HCT116 (cell line): ENCODE measurements at regions not wholly inside any gene's neighbourhood (a gene's known extent, or its start where the extent isn't known, plus 50 kb on each side); places are given as distances from the start of the nearest gene placed in this dataset.

Experiments used
- ATAC-seq: fragments of 200-7000 bp; cut with Tn5 transposase; 2 replicates; pipeline ENCODE4 v1.9.1; 2020; ENCODE audit warnings: mild to moderate bottlenecking, moderate library complexity
- BruUV-seq: library from RNA; stranded (reverse); fragments of 400-500 nt; replicated peaks from 2 replicates; lab custom pipeline; 2021; lab: Mats Ljungman, UMichigan
- CTCF ChIA-PET: fragments of 300-600 bp; sonication (Branson Sonifier 250); formaldehyde crosslinking; loops from one replicate; lab custom pipeline; 2021; ENCODE audit warnings: antibody characterized with exemption; lab: Charles Lee
- POLR2A ChIA-PET: fragments of 300-600, 350-600 bp; sonication (Branson Sonifier 250); formaldehyde crosslinking; loops from one replicate; lab custom pipeline; 2021; ENCODE audit warnings: antibody characterized with exemption; lab: Charles Lee
- RAD21 ChIA-PET, 2 experiments: fragments of 300-600 bp; sonication (Branson Sonifier 250); formaldehyde crosslinking; loops; one replicate each; lab custom pipeline; 2023; ENCODE audit warnings: low total read pairs in 2 of 2; ENCODE audit not compliant: uncharacterized antibody in 2 of 2, unreplicated experiment in 2 of 2, low non-redundant PET in 1 of 2; lab: Charles Lee
- DNase-seq: peaks from one replicate; pipeline ENCODE4 v3.0.0-alpha.2; 2010; ENCODE audit warnings: low read depth, low spot score
- H2AFZ ChIP-seq: fragments of 200-600 bp; shearing (Covaris generic), sonication (generic); 2 replicates; pipeline ENCODE4 v1.6.1; 2017; ENCODE audit warnings: low read depth, mixed run types, mixed read lengths, antibody characterized with exemption, low read length; ENCODE audit not compliant: poor library complexity, severe bottlenecking
- H3K27ac ChIP-seq: 2 replicates; pipeline ENCODE4 v1.5.1; 2012; ENCODE audit warnings: low read depth, low read length
- H3K27me3 ChIP-seq: fragments of 200-600 bp; sonication (generic); 2 replicates; pipeline ENCODE4 v1.6.1; 2016; ENCODE audit warnings: mixed run types, low read length, mixed read lengths; ENCODE audit not compliant: insufficient read depth
- H3K36me3 ChIP-seq, 2 experiments: fragments of 200-500 bp in 1 of 2; fragments of 200-600 bp in 1 of 2; sonication (Bioruptor generic) in 1 of 2; sonication (generic) in 1 of 2; 2 replicates each; pipeline versions ENCODE4 v1.5.1 to v1.6.1; 2014 to 2016; ENCODE audit warnings: low read length in 2 of 2, inconsistent platforms in 1 of 2, mixed read lengths in 1 of 2, mixed run types in 1 of 2; ENCODE audit not compliant: insufficient read depth in 2 of 2, control insufficient read depth in 1 of 2
- H3K4me1 ChIP-seq, 2 experiments: fragments of 200-600 bp in 1 of 2; sonication (generic) in 1 of 2; 2 replicates each; pipeline versions ENCODE4 v1.5.1 to v1.6.1; 2012 to 2017; ENCODE audit warnings: low read length in 2 of 2, inconsistent platforms in 1 of 2, mild to moderate bottlenecking in 1 of 2, mixed read lengths in 1 of 2, mixed run types in 1 of 2, moderate library complexity in 1 of 2; ENCODE audit not compliant: insufficient read depth in 2 of 2, control insufficient read depth in 1 of 2
- H3K4me2 ChIP-seq: fragments of 200-600 bp; sonication (generic); 2 replicates; pipeline ENCODE4 v1.6.1; 2017; ENCODE audit warnings: mixed run types, low read length, mixed read lengths
- H3K4me3 ChIP-seq, 2 experiments: fragments of 200-600 bp in 1 of 2; sonication (generic) in 1 of 2; replicated peaks in 1 of 2; 2 replicates each; pipeline ENCODE4 v1.5.1; 2011 to 2016; ENCODE audit warnings: low read length in 2 of 2, control low read depth in 1 of 2, low read depth in 1 of 2, mild to moderate bottlenecking in 1 of 2, mixed read lengths in 1 of 2, mixed run types in 1 of 2
- H3K79me2 ChIP-seq: fragments of 200-600 bp; sonication (generic); 2 replicates; pipeline ENCODE4 v1.6.1; 2017; ENCODE audit warnings: mild to moderate bottlenecking, mixed run types, low read length, moderate library complexity, mixed read lengths; ENCODE audit not compliant: insufficient read depth
- H3K9ac ChIP-seq: fragments of 200-600 bp; sonication (generic); 2 replicates; pipeline ENCODE4 v1.6.1; 2016; ENCODE audit warnings: low read length, mixed read lengths
- H3K9me2 ChIP-seq: fragments of 200-600 bp; sonication (generic), shearing (Covaris generic); 2 replicates; pipeline ENCODE4 v1.6.1; 2017; ENCODE audit warnings: mixed run types, mild to moderate bottlenecking, moderate library complexity; ENCODE audit not compliant: insufficient read depth
- H3K9me3 ChIP-seq, 2 experiments: fragments of 200-500 bp in 1 of 2; fragments of 200-600 bp in 1 of 2; sonication (Bioruptor generic) in 1 of 2; sonication (generic) in 1 of 2; 2 replicates each; pipeline ENCODE4 v1.6.1; 2014 to 2017; ENCODE audit warnings: low read length in 2 of 2, mixed read lengths in 2 of 2, inconsistent platforms in 1 of 2, low read depth in 1 of 2, mild to moderate bottlenecking in 1 of 2, mixed run types in 1 of 2, moderate library complexity in 1 of 2; ENCODE audit not compliant: control insufficient read depth in 1 of 2, insufficient read depth in 1 of 2
- H4K20me1 ChIP-seq: fragments of 200-600 bp; sonication (generic), shearing (Covaris generic); 2 replicates; pipeline ENCODE4 v1.6.1; 2017; ENCODE audit warnings: mixed run types, mild to moderate bottlenecking, moderate library complexity; ENCODE audit not compliant: insufficient read depth
- CEBPB ChIP-seq: IDR thresholded peaks from 2 replicates; pipeline ENCODE4 v1.6.1; 2012; ENCODE audit warnings: low read depth
- EZH2 ChIP-seq: fragments of 200-600 bp; sonication (generic); IDR thresholded peaks from 2 replicates; pipeline ENCODE4 v1.6.1; 2017; ENCODE audit warnings: antibody characterized with exemption, mixed run types
- EZH2phosphoT487 ChIP-seq: fragments of 200-600 bp; IDR thresholded peaks from 2 replicates; pipeline ENCODE4 v1.6.1; 2018; ENCODE audit warnings: antibody characterized with exemption, borderline replicate concordance
- FOSL1 ChIP-seq: IDR thresholded peaks from 2 replicates; pipeline ENCODE4 v1.6.1; 2012; ENCODE audit warnings: low read depth
- JUND ChIP-seq: IDR thresholded peaks from 2 replicates; pipeline ENCODE4 v1.6.1; 2012
- POLR2A ChIP-seq: IDR thresholded peaks from 2 replicates; pipeline ENCODE4 v1.7.0; 2011; ENCODE audit warnings: borderline replicate concordance; ENCODE audit not compliant: insufficient read depth, insufficient read length; ENCODE audit errors: extremely low read depth
- POLR2AphosphoS5 ChIP-seq: IDR thresholded peaks from 2 replicates; pipeline ENCODE4 v1.6.1; 2011; ENCODE audit warnings: mild to moderate bottlenecking, low read depth, low read length, moderate library complexity
- RAD21 ChIP-seq: IDR thresholded peaks from 2 replicates; pipeline ENCODE4 v1.6.1; 2012; ENCODE audit warnings: low read depth, mild to moderate bottlenecking
- SIN3A ChIP-seq: IDR thresholded peaks from 2 replicates; pipeline ENCODE4 v1.6.1; 2012; ENCODE audit warnings: low read depth
- YY1 ChIP-seq: IDR thresholded peaks from 2 replicates; pipeline ENCODE4 v1.6.1; 2011; ENCODE audit warnings: low read length, low read depth, moderate library complexity, mild to moderate bottlenecking; ENCODE audit not compliant: insufficient replicate concordance; ENCODE audit errors: extremely low read depth
- ZFX ChIP-seq: fragments of 450-650 bp; IDR thresholded peaks from 2 replicates; pipeline ENCODE4 v1.6.1; 2017
- ZNF274 ChIP-seq: fragments of 200-500 bp; sonication (Bioruptor generic); IDR thresholded peaks from 2 replicates; pipeline ENCODE4 v1.6.1; 2014; ENCODE audit warnings: mild to moderate bottlenecking, low read depth, low read length, inconsistent platforms
- intact Hi-C: fragments of 100-400 bp; cut with micrococcal nuclease; formaldehyde crosslinking; loops from 2 replicates; pipeline ENCODE4 v1.10.0; 2022
- TF ChIP-seq, protein P1 (sequence below), 3 experiments: fragments of 200-600 bp in 1 of 3; sonication (generic) in 1 of 3; IDR thresholded peaks in 2 of 3; conservative IDR thresholded peaks in 1 of 3; 2 replicates each; pipeline ENCODE4 v1.5.1; 2012 to 2017; ENCODE audit warnings: low read depth in 2 of 3, low read length in 2 of 3, antibody characterized with exemption in 1 of 3, borderline replicate concordance in 1 of 3, control low read depth in 1 of 3, mild to moderate bottlenecking in 1 of 3, mixed read lengths in 1 of 3, mixed run types in 1 of 3, moderate library complexity in 1 of 3; ENCODE audit not compliant: insufficient read depth in 1 of 3
- TF ChIP-seq, protein P2 (sequence below): IDR thresholded peaks from 2 replicates; pipeline ENCODE4 v1.6.1; 2011; ENCODE audit warnings: mild to moderate bottlenecking, low read length, moderate library complexity; ENCODE audit not compliant: insufficient replicate concordance; ENCODE audit errors: extremely low read depth
- TF ChIP-seq, protein P3 (sequence below): IDR thresholded peaks from 2 replicates; pipeline ENCODE4 v1.6.1; 2012
- TF ChIP-seq, protein P4 (sequence below): IDR thresholded peaks from 2 replicates; pipeline ENCODE4 v1.6.1; 2012

DNA sequence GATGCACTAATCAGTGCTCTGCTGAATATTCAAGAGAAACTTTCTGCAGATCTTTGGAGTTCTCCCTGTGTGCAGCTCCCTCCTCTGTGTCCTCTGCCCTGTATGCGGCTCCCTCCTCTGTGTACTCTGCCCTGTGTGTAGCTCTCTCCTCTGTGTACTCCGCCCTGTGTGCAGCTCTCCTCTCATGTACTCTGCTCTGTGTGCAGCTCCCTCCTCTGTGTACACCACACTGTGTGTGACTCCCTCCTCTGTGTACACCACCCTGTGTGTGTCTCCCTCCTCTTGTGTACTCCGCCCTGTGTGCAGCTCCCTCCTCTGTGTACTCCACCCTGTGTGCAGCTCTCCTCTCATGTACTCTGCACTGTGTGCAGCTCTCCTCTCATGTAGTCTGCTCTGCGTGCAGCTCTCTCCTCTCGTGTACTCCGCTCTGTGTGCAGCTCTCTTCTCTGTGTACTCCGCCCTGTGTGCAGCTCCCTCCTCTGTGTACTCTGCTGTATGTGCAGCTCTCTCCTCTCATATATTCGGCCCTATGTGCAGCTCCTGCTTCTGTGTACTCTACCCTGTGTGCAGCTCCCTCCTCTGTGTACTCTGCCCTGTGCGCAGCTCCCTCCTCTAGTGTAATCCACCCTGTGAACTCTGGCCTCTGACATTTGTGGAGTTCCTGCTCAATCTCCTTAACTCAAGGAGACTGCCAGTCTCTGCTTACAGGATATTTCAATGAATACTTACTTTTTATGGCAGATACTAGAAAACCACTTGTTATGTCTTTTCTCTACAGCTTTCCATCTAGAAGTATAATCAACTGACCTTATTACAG, 280.4 kb downstream of the GLRX3 start:
- POLR2A ChIA-PET: no interaction called here
- intact Hi-C loops: no loop called here
- Histone ChIP-seq H3K9me3 (no peaks in the 10 kb centered on the region), H3K9ac (no peak overlapping the region), H3K27me3 (no peaks in the 10 kb centered on the region), H3K79me2 (no peaks in the 10 kb centered on the region), H3K36me3 (no peaks in the 10 kb centered on the region), H3K9me2 (no peaks in the 10 kb centered on the region), H2AFZ (no peak overlapping the region), H3K4me2 (no peak overlapping the region), H3K27ac (no peak overlapping the region), H3K4me3 (no peak overlapping the region), H4K20me1 (no peaks in the 10 kb centered on the region), H3K4me1 (no peaks in the 10 kb centered on the region)
- no peak for ATAC-seq
- no TSS peak for BruUV-seq
- no peak for DNase-seq
- TF ChIP-seq ZFX (no peak), CEBPB (no peak), YY1 (no peak), SIN3A (no peak), POLR2A (no peak), ZNF274 (no peak), FOSL1 (no peak), JUND (no peak), POLR2AphosphoS5 (no peak), RAD21 (no peak), EZH2 (no peak), EZH2phosphoT487 (no peak)
- TF ChIP-seq, protein P1, sequence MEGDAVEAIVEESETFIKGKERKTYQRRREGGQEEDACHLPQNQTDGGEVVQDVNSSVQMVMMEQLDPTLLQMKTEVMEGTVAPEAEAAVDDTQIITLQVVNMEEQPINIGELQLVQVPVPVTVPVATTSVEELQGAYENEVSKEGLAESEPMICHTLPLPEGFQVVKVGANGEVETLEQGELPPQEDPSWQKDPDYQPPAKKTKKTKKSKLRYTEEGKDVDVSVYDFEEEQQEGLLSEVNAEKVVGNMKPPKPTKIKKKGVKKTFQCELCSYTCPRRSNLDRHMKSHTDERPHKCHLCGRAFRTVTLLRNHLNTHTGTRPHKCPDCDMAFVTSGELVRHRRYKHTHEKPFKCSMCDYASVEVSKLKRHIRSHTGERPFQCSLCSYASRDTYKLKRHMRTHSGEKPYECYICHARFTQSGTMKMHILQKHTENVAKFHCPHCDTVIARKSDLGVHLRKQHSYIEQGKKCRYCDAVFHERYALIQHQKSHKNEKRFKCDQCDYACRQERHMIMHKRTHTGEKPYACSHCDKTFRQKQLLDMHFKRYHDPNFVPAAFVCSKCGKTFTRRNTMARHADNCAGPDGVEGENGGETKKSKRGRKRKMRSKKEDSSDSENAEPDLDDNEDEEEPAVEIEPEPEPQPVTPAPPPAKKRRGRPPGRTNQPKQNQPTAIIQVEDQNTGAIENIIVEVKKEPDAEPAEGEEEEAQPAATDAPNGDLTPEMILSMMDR (IDR thresholded peaks at IDR 0.05 in 2 of 3, conservative IDR thresholded peaks at IDR 0.05 in 1 of 3; ENCODE audit: borderline replicate concordance in 1 of 3, insufficient read depth in 1 of 3, low read depth in 2 of 3, low read length in 2 of 3): no peak
- TF ChIP-seq, protein P2, sequence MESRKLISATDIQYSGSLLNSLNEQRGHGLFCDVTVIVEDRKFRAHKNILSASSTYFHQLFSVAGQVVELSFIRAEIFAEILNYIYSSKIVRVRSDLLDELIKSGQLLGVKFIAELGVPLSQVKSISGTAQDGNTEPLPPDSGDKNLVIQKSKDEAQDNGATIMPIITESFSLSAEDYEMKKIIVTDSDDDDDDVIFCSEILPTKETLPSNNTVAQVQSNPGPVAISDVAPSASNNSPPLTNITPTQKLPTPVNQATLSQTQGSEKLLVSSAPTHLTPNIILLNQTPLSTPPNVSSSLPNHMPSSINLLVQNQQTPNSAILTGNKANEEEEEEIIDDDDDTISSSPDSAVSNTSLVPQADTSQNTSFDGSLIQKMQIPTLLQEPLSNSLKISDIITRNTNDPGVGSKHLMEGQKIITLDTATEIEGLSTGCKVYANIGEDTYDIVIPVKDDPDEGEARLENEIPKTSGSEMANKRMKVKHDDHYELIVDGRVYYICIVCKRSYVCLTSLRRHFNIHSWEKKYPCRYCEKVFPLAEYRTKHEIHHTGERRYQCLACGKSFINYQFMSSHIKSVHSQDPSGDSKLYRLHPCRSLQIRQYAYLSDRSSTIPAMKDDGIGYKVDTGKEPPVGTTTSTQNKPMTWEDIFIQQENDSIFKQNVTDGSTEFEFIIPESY: no peak
- TF ChIP-seq, protein P3, sequence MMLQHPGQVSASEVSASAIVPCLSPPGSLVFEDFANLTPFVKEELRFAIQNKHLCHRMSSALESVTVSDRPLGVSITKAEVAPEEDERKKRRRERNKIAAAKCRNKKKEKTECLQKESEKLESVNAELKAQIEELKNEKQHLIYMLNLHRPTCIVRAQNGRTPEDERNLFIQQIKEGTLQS: no peak
- TF ChIP-seq, protein P4, sequence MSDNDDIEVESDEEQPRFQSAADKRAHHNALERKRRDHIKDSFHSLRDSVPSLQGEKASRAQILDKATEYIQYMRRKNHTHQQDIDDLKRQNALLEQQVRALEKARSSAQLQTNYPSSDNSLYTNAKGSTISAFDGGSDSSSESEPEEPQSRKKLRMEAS: no peak
- CTCF ChIA-PET: no interaction called here
- RAD21 ChIA-PET: no interaction called here
